Neural progenitor cell (in vitro differentiated cells): ENCODE measurements at regions not wholly inside any gene's neighbourhood (a gene's known extent, or its start where the extent isn't known, plus 50 kb on each side); places are given as distances from the start of the nearest gene placed in this dataset.
"Not testable (repeated sequence)": the region's sequence is repeated elsewhere in the genome, so short reads cannot be mapped to it uniquely, and the experiment has no call there.

Source experiments
- DNase-seq: peaks from one replicate; pipeline ENCODE4 v3.0.0-alpha.2; 2016; ENCODE audit warnings: low spot score
- H2AFZ ChIP-seq: fragments of 200-600 bp; sonication (generic); replicated peaks from 2 replicates; pipeline ENCODE4 v1.6.1; 2016; ENCODE audit warnings: antibody characterized with exemption
- H3F3A ChIP-seq: fragments of 200-600 bp; sonication (generic); 2 replicates; pipeline ENCODE4 v1.6.1; 2016; ENCODE audit warnings: antibody characterized with exemption, low read depth
- H3K27ac ChIP-seq: fragments of 200-600 bp; sonication (generic); 2 replicates; pipeline ENCODE4 v1.5.1; 2016; ENCODE audit warnings: mild to moderate bottlenecking
- H3K27me3 ChIP-seq: fragments of 200-600 bp; sonication (generic); 2 replicates; pipeline ENCODE4 v1.6.1; 2016; ENCODE audit warnings: mild to moderate bottlenecking, moderate library complexity
- H3K36me3 ChIP-seq: fragments of 200-600 bp; sonication (generic); 2 replicates; pipeline ENCODE4 v1.5.1; 2016
- H3K4me1 ChIP-seq: fragments of 200-600 bp; sonication (generic); 2 replicates; pipeline ENCODE4 v1.6.1; 2016; ENCODE audit warnings: mixed run types
- H3K4me2 ChIP-seq: fragments of 200-600 bp; sonication (generic); 2 replicates; pipeline ENCODE4 v1.6.1; 2016
- H3K4me3 ChIP-seq: fragments of 200-600 bp; sonication (generic); 2 replicates; pipeline ENCODE4 v1.5.1; 2016
- H3K79me2 ChIP-seq: fragments of 200-600 bp; sonication (generic); 2 replicates; pipeline ENCODE4 v1.6.1; 2016; ENCODE audit warnings: low read depth
- H3K9ac ChIP-seq: fragments of 200-600 bp; sonication (generic); 2 replicates; pipeline ENCODE4 v1.6.1; 2016
- H3K9me3 ChIP-seq: fragments of 200-600 bp; sonication (generic); 2 replicates; pipeline ENCODE4 v1.5.1; 2016; ENCODE audit warnings: low read depth
- H4K20me1 ChIP-seq: fragments of 200-600 bp; sonication (generic); 2 replicates; pipeline ENCODE4 v1.6.1; 2016; ENCODE audit warnings: low read depth
- H3K27ac Mint-ChIP-seq: 3 replicates; pipeline ENCODE4 v1.8.0; 2021; ENCODE audit warnings: mixed read lengths
- H3K27me3 Mint-ChIP-seq: 2 replicates; pipeline ENCODE4 v1.8.0; 2022; ENCODE audit warnings: low read depth, mild to moderate bottlenecking, inconsistent platforms, moderate library complexity, mixed read lengths; ENCODE audit not compliant: insufficient read depth
- H3K36me3 Mint-ChIP-seq: 3 replicates; pipeline ENCODE4 v1.8.0; 2021; ENCODE audit warnings: mixed read lengths
- H3K4me1 Mint-ChIP-seq: 3 replicates; pipeline ENCODE4 v1.8.0; 2021; ENCODE audit warnings: mixed read lengths
- H3K4me3 Mint-ChIP-seq: 3 replicates; pipeline ENCODE4 v1.8.0; 2021; ENCODE audit warnings: mild to moderate bottlenecking, moderate library complexity, mixed read lengths
- H3K9me3 Mint-ChIP-seq: 3 replicates; pipeline ENCODE4 v1.8.0; 2020; ENCODE audit warnings: mixed read lengths
- CTCF ChIP-seq: fragments of 200-600 bp; sonication (generic); IDR thresholded peaks from 2 replicates; pipeline ENCODE4 v1.5.1; 2017; ENCODE audit warnings: antibody characterized with exemption, mild to moderate bottlenecking
- EZH2 ChIP-seq: fragments of 200-600 bp; sonication (generic); IDR thresholded peaks from 2 replicates; pipeline ENCODE4 v1.6.1; 2017; ENCODE audit warnings: antibody characterized with exemption, mild to moderate bottlenecking, moderate library complexity
- EZH2phosphoT487 ChIP-seq: fragments of 200-600 bp; sonication (generic); IDR thresholded peaks from 2 replicates; pipeline ENCODE4 v1.6.1; 2017; ENCODE audit warnings: antibody characterized with exemption

DNA sequence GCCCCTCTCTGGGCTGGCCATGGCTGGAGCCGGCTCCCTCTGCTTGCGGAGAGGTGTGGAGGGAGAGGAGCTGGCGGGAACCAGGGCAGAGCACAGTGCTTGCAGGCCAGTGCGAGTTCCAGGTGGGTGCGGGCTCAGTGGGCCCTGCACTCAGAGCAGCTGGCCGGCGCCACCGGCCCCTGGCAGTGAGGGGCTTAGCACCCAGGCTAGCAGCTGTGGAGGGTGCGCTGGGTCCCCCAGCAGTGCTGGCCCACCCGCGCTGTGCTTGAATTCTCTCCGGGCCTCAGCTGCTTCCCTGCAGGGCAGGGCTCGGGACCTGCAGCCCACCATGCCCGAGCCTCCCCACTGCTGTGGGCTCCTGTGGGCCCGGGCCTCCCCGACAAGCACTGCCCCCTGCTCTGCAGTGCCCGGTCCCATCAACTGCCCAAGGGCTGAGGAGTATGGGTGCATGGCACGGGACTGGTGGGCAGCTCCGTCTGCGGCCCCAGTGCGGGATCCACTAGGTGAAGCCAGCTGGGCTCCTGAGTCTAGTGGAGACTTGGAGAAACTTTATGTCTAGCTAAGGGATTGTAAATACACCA lies 61.2 kb upstream of the AGR3 start:
- Mint-ChIP-seq H3K36me3 (peaks cover 17% of the 10 kb centered on the region), H3K27ac (no peak overlapping the region), H3K27me3 (peaks cover 5% of the 10 kb centered on the region), H3K4me1 (no peaks in the 10 kb centered on the region), H3K9me3 (peaks cover 34% of the 10 kb centered on the region), H3K4me3 (no peak overlapping the region)
- H3K27ac ChIP-seq: no peak overlapping the region
- no peak for DNase-seq
- H3K27me3 ChIP-seq: no peaks in the 10 kb centered on the region
- H3K9ac ChIP-seq: no peak overlapping the region
- no peaks in the 10 kb centered on the region for H3K36me3 ChIP-seq
- H2AFZ ChIP-seq: no peak overlapping the region
- H3K9me3 ChIP-seq: no peaks in the 10 kb centered on the region
- H3F3A ChIP-seq: no peaks in the 10 kb centered on the region
- H3K4me2 ChIP-seq: no peak overlapping the region
- no peaks in the 10 kb centered on the region for H4K20me1 ChIP-seq
- no peaks in the 10 kb centered on the region for H3K79me2 ChIP-seq
- no peak overlapping the region for H3K4me3 ChIP-seq
- no peak for TF ChIP-seq EZH2
- TF ChIP-seq CTCF: no peak
- no peak for TF ChIP-seq EZH2phosphoT487
- H3K4me1 ChIP-seq: no peaks in the 10 kb centered on the region

DNA sequence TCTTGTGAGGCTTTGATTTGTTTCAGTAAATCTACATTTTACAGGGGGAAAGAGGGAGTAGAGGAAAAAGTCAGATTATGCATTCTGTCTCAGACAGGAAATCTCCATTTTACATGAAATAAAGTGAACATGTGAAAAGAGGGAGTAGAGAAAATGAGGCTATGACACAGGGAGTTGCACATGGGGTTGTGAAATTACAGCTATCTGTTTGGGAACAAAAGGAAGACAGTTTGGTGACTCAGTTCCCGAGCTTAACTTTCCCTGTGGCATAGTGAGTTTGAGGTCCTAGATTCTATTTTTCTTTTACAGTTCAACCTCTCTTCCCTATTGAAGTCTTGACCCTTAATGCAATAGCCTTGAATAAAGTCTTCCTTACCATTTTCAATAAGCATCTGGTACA lies 63.2 kb upstream of the AGR3 start:
- Histone ChIP-seq H3K4me1 (no peaks in the 10 kb centered on the region), H3K79me2 (no peaks in the 10 kb centered on the region), H3K4me3 (no peak overlapping the region), H3K4me2 (no peak overlapping the region), H3F3A (no peaks in the 10 kb centered on the region), H2AFZ (no peak overlapping the region), H3K9me3 (no peaks in the 10 kb centered on the region), H3K9ac (no peak overlapping the region), H3K36me3 (no peaks in the 10 kb centered on the region), H4K20me1 (no peaks in the 10 kb centered on the region), H3K27me3 (no peaks in the 10 kb centered on the region), H3K27ac (no peak overlapping the region)
- H3K36me3 Mint-ChIP-seq: peaks cover 25% of the 10 kb centered on the region
- DNase-seq: no peak
- TF ChIP-seq CTCF (no peak), EZH2 (no peak), EZH2phosphoT487 (no peak)
- H3K27ac Mint-ChIP-seq: no peak overlapping the region
- H3K27me3 Mint-ChIP-seq: peaks cover 5% of the 10 kb centered on the region
- H3K4me1 Mint-ChIP-seq: no peaks in the 10 kb centered on the region
- H3K9me3 Mint-ChIP-seq: peaks cover 49% of the 10 kb centered on the region
- no peak overlapping the region for H3K4me3 Mint-ChIP-seq

DNA sequence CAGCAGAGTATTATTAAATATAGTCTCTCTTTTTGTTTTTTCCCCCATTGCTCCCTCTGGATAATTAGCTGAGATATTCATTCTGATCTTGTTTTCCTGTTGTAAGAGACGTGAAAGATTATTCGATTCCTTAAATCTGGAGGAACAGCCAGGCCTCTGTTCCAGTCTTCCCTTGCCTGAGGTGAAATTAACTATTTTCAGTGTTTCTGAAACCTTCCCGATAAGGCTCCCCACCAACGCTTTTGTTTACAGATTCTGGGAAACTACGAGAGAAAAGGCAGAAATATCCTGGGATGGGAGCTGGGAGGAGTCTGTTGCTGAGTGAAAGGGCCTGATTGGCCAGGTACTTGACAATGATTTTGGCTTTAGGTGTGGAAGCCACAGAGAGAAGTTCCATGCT lies 63.6 kb upstream of the AGR3 start:
- Histone ChIP-seq H3K79me2 (no peaks in the 10 kb centered on the region), H3F3A (no peaks in the 10 kb centered on the region), H3K9me3 (no peaks in the 10 kb centered on the region), H3K9ac (no peak overlapping the region), H3K4me1 (no peaks in the 10 kb centered on the region), H3K4me3 (no peak overlapping the region), H4K20me1 (no peaks in the 10 kb centered on the region), H3K4me2 (no peak overlapping the region), H3K36me3 (no peaks in the 10 kb centered on the region), H2AFZ (no peak overlapping the region), H3K27me3 (no peaks in the 10 kb centered on the region), H3K27ac (no peak overlapping the region)
- no peak for DNase-seq
- TF ChIP-seq EZH2phosphoT487: no peak
- TF ChIP-seq CTCF: no peak
- no peak for TF ChIP-seq EZH2
- Mint-ChIP-seq H3K9me3 (peaks cover 50% of the 10 kb centered on the region), H3K36me3 (peaks cover 23% of the 10 kb centered on the region), H3K4me3 (no peak overlapping the region), H3K27ac (no peak overlapping the region), H3K4me1 (no peaks in the 10 kb centered on the region), H3K27me3 (peaks cover 5% of the 10 kb centered on the region)

DNA sequence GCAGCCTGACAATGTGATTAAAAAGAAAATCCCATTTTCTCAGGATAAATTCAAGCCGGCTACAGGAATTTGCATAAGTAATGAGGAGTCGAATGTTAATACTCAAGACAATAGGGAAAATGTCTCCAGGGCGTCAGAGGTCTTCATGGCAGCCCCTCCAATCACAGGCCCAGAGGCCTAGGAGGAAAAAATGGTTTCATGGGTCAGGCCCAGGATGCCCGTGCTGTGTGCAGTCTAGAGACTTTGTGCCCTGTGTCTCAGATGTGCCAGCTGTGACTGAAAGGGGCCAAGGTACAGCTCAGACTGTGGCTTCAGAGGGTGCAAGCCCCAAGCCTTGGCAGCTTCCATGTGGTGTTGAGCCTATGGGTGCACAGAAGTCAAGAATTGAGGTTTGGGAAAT lies 66.3 kb upstream of the AGR3 start:
- not testable (repeated sequence) for H3K4me3 ChIP-seq, H3K27ac Mint-ChIP-seq, H3K27ac ChIP-seq, H3K9ac ChIP-seq, H3F3A ChIP-seq, H4K20me1 ChIP-seq, H3K27me3 Mint-ChIP-seq, H3K4me2 ChIP-seq, H3K4me3 Mint-ChIP-seq, H3K4me1 ChIP-seq, H3K9me3 ChIP-seq, H3K27me3 ChIP-seq, H3K79me2 ChIP-seq, H3K36me3 ChIP-seq, H2AFZ ChIP-seq, DNase-seq
- Mint-ChIP-seq H3K36me3 (peaks cover 21% of the 10 kb centered on the region), H3K4me1 (peaks cover 14% of the 10 kb centered on the region), H3K9me3 (peaks cover 46% of the 10 kb centered on the region)
